ENCODE measurements at regions not wholly inside any gene's neighbourhood (a gene's known extent, or its start where the extent isn't known, plus 50 kb on each side); places are given as distances from the start of the nearest gene placed in this dataset.
A peak's percentile ranks its signal among the peaks of the same experiment; 100 is the strongest.

DNA sequence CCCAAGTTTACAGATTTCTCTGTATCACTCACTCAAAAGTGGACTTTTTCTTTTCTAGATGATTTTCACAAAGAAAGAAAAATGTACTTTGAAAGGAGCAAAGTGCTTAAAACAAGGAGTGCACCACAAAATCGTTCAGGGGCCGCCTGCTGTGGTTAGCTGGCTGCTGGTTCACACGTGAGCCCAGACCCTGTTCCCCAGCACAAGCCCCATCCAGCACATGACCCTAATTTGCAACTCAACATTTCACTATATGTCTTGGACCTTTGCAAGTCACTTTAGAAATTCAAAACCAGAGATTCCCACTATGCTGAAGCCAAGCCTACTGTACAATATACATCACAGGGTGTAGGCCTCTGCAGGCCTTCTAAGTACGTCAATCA lies 95.5 kb upstream of the NHSL1 start:
- Histone ChIP-seq H3K9me3 (ENCODE audit: low read length) (no peaks in the 10 kb centered on the region), H3K79me2 (ENCODE audit: insufficient read depth, low read length) (no peaks in the 10 kb centered on the region), H3K4me1 (ENCODE audit: insufficient read depth, low read length) (peaks cover 76% of the 10 kb centered on the region), H3K27me3 (ENCODE audit: control insufficient read depth in 1 of 2, insufficient read depth in 2 of 2, low read length in 2 of 2) (no peaks in the 10 kb centered on the region), H3K27ac (ENCODE audit: extremely low read length, insufficient read depth, low read length) (peak overlapping the region; percentile 78), H3K36me3 (replicated peaks in 1 of 2; ENCODE audit: control insufficient read depth in 1 of 2, insufficient read depth in 2 of 2, low read length in 2 of 2) (no peaks in the 10 kb centered on the region), H3K4me3 (replicated peaks in 1 of 3; ENCODE audit: insufficient read depth in 1 of 3, low read depth in 2 of 3, low read length in 3 of 3) (no peak overlapping the region), H2AFZ (ENCODE audit: low read length) (peak overlapping the region; percentile 59), H4K20me1 (ENCODE audit: insufficient read depth, low read length) (no peaks in the 10 kb centered on the region), H3K4me2 (ENCODE audit: low read depth, low read length) (peak overlapping the region; percentile 88), H3K9ac (ENCODE audit: insufficient read depth, low read depth, low read length) (peak overlapping the region; percentile 68; the same call in 1 of the 2 replicates)
- CTCF ChIA-PET (ENCODE audit: low intra/inter-chr PET ratio, low total read pairs), result no interaction called here
- in situ Hi-C loops (cut with HindIII; ENCODE audit: extremely low pct_ligation_motif_present, low pct_unique_long_range_greater_than_20kb) (loop anchor here (5.0 to 25.0 kb wide), 5 partner anchors 162 to 768 kb away; partner anchors contain the start of gene CITED2), intact Hi-C loops (cut with micrococcal nuclease; ENCODE audit: unreplicated experiment) (loop anchor here (5.0 kb wide), 1 partner anchor 477 kb away; no protein-coding TSS in a partner anchor)
- no peak for DNase-seq (ENCODE audit: low spot score)
- 70% methylated on average over 4 of the region's 4 CpGs for WGBS (ENCODE audit: low lambda C conversion rate)
- POLR2A ChIA-PET, result interaction anchor here (0.7 to 1.9 kb wide), 5 partner anchors 23 to 780 kb away, joined by 3 to 17 read pairs (median 3); partner anchors contain the start of gene CITED2
- no peak for TF ChIP-seq ZNF775 (CRISPR knock-in tag; IDR thresholded peaks at IDR 0.05; ENCODE audit: borderline replicate concordance)
- TF ChIP-seq ZFX (CRISPR knock-in tag; IDR thresholded peaks at IDR 0.05; ENCODE audit: low read depth), result 0 out of 2 replicates have a peak, but pooled peaks have one; percentile 18
- TF ChIP-seq ZFY (CRISPR knock-in tag; IDR thresholded peaks at IDR 0.05), result peak; percentile 49; the same call in 1 of the 2 replicates
- ATAC-seq, result no peak
- no TSS peak for BruUV-seq (replicated peaks)
- no peak for FAIRE-seq

DNA sequence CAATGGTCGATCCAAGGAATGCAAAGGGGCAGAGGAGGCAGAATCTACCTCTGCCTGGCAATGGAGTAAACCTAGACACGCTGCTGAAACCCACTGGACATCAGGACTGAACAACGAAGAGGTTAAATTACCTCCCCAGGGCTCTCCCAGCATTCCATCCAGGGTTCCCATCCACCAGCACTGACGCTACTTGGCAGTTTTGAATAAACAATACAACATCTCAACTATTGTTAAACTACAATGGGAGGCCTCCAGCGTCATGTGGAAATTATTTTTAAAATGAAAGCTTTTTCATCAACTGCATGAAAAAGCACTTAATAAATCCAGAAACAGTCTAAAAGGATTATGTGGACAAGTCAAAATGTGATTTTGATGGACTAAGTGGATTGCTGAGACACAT lies 96.8 kb upstream of the NHSL1 start:
- Histone ChIP-seq H3K4me1 (ENCODE audit: insufficient read depth, low read length) (peaks cover 76% of the 10 kb centered on the region), H3K27me3 (ENCODE audit: control insufficient read depth in 1 of 2, insufficient read depth in 2 of 2, low read length in 2 of 2) (no peaks in the 10 kb centered on the region), H3K27ac (ENCODE audit: extremely low read length, insufficient read depth, low read length) (no peak overlapping the region), H2AFZ (ENCODE audit: low read length) (no peak overlapping the region), H3K9me3 (ENCODE audit: low read length) (no peaks in the 10 kb centered on the region), H3K79me2 (ENCODE audit: insufficient read depth, low read length) (no peaks in the 10 kb centered on the region), H3K9ac (ENCODE audit: insufficient read depth, low read depth, low read length) (no peak overlapping the region), H3K4me2 (ENCODE audit: low read depth, low read length) (no peak overlapping the region), H4K20me1 (ENCODE audit: insufficient read depth, low read length) (no peaks in the 10 kb centered on the region), H3K36me3 (replicated peaks in 1 of 2; ENCODE audit: control insufficient read depth in 1 of 2, insufficient read depth in 2 of 2, low read length in 2 of 2) (no peaks in the 10 kb centered on the region), H3K4me3 (replicated peaks in 1 of 3; ENCODE audit: insufficient read depth in 1 of 3, low read depth in 2 of 3, low read length in 3 of 3) (no peak overlapping the region)
- WGBS (ENCODE audit: low lambda C conversion rate), result 94% methylated on average over 5 of the region's 5 CpGs
- in situ Hi-C loops (cut with HindIII; ENCODE audit: extremely low pct_ligation_motif_present, low pct_unique_long_range_greater_than_20kb) (loop anchor here (25.0 kb wide), 2 partner anchors 309 to 766 kb away; partner anchors contain the start of gene CITED2), intact Hi-C loops (cut with micrococcal nuclease; ENCODE audit: unreplicated experiment) (no loop called here)
- ATAC-seq (no peak), FAIRE-seq (no peak), DNase-seq (ENCODE audit: low spot score) (no peak)
- no TSS peak for BruUV-seq (replicated peaks)
- CTCF ChIA-PET (ENCODE audit: low intra/inter-chr PET ratio, low total read pairs), result no interaction called here
- POLR2A ChIA-PET, result interaction anchor here (1.5 kb wide), 1 partner anchor 778 kb away, joined by 3 read pairs; the partner anchor contains the start of gene CITED2
- TF ChIP-seq ZNF775 (CRISPR knock-in tag; IDR thresholded peaks at IDR 0.05; ENCODE audit: borderline replicate concordance), result no peak
- TF ChIP-seq TP53 (CRISPR knock-in tag; conservative IDR thresholded peaks at IDR 0.05), result no peak
- TF ChIP-seq ZNF431 (CRISPR knock-in tag; IDR thresholded peaks at IDR 0.05; ENCODE audit: borderline replicate concordance, low read depth), result no peak
- TF ChIP-seq MAFK (conservative IDR thresholded peaks at IDR 0.05 in 1 of 2, IDR thresholded peaks at IDR 0.05 in 1 of 2; ENCODE audit: low read length in 2 of 2), result no peak
- no peak for TF ChIP-seq ZNF292 (CRISPR knock-in tag; IDR thresholded peaks at IDR 0.05; ENCODE audit: borderline replicate concordance, low read depth)
- TF ChIP-seq MIER2 (CRISPR knock-in tag; IDR thresholded peaks at IDR 0.05), result no peak
- TF ChIP-seq ZNF569 (CRISPR knock-in tag; IDR thresholded peaks at IDR 0.05; ENCODE audit: borderline replicate concordance), result no peak
- TF ChIP-seq RBAK (CRISPR knock-in tag; IDR thresholded peaks at IDR 0.05), result no peak
- TF ChIP-seq, protein P1, sequence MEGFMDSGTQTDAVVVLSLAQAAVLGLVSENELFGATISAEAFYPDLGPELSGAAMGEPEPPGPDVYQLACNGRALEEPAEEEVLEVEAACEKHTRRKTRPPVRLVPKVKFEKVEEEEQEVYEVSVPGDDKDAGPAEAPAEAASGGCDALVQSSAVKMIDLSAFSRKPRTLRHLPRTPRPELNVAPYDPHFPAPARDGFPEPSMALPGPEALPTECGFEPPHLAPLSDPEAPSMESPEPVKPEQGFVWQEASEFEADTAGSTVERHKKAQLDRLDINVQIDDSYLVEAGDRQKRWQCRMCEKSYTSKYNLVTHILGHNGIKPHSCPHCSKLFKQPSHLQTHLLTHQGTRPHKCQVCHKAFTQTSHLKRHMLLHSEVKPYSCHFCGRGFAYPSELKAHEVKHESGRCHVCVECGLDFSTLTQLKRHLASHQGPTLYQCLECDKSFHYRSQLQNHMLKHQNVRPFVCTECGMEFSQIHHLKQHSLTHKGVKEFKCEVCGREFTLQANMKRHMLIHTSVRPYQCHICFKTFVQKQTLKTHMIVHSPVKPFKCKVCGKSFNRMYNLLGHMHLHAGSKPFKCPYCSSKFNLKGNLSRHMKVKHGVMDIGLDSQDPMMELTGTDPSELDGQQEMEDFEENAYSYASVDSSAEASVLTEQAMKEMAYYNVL (CRISPR knock-in tag; IDR thresholded peaks at IDR 0.05; ENCODE audit: borderline replicate concordance), result no peak
